ENCODE measurements at regions not wholly inside any gene's neighbourhood (a gene's known extent, or its start where the extent isn't known, plus 50 kb on each side); places are given as distances from the start of the nearest gene placed in this dataset.

- no peak for TF ChIP-seq POLR2A (IDR thresholded peaks at IDR 0.05; ENCODE audit: low read depth, low read length)
- TF ChIP-seq TAF1 (IDR thresholded peaks at IDR 0.05; ENCODE audit: low read depth, low read length): no peak
- TF ChIP-seq SPI1 (IDR thresholded peaks at IDR 0.05; ENCODE audit: low read depth, low read length): no peak
- no peak for TF ChIP-seq PAX5 (IDR thresholded peaks at IDR 0.05; ENCODE audit: insufficient read depth, low read length, severe bottlenecking)
- TF ChIP-seq POLR2AphosphoS5 (IDR thresholded peaks at IDR 0.05; ENCODE audit: low read depth, low read length): no peak
Observed at GRCh38 chr1:4428711-4429110, 225.7 kb upstream of the AJAP1 start.
